Mesodermal cell (in vitro differentiated cells): ENCODE measurements at regions not wholly inside any gene's neighbourhood (a gene's known extent, or its start where the extent isn't known, plus 50 kb on each side); places are given as distances from the start of the nearest gene placed in this dataset.

ENCODE experiments used
- H3K27ac ChIP-seq: 2 replicates; pipeline ENCODE4 v1.7.0; 2013; ENCODE audit warnings: mild to moderate bottlenecking, low read depth, low read length, moderate library complexity; ENCODE audit not compliant: severe bottlenecking
- H3K36me3 ChIP-seq: 2 replicates; pipeline ENCODE4 v1.7.1; 2013; ENCODE audit warnings: mild to moderate bottlenecking, low read length, moderate library complexity; ENCODE audit not compliant: control insufficient read depth, insufficient read depth
- H3K4me1 ChIP-seq: one replicate; pipeline ENCODE4 v1.7.1; 2013; ENCODE audit warnings: mild to moderate bottlenecking, low read length; ENCODE audit not compliant: insufficient read depth, control insufficient read depth, poor library complexity, severe bottlenecking
- H3K4me3 ChIP-seq: 2 replicates; pipeline ENCODE4 v1.7.0; 2013; ENCODE audit warnings: low read length, control low read depth, mild to moderate bottlenecking; ENCODE audit not compliant: insufficient read depth, poor library complexity, severe bottlenecking; ENCODE audit errors: extremely low read depth
- H3K9me3 ChIP-seq: 2 replicates; pipeline ENCODE4 v1.7.1; 2013; ENCODE audit warnings: mild to moderate bottlenecking, low read length, moderate library complexity; ENCODE audit not compliant: control insufficient read depth
- WGBS, 2 experiments: methylation state at CpG; one replicate each; pipeline ENCODE4 v1.1.5; 2013; ENCODE audit warnings: missing lambda C conversion rate in 2 of 2; ENCODE audit not compliant: insufficient coverage in 2 of 2; 5-methylcytosine and 5-hydroxymethylcytosine counted together

- Histone ChIP-seq H3K27ac (no peak overlapping the region), H3K9me3 (no peaks in the 10 kb centered on the region), H3K4me3 (no peak overlapping the region), H3K4me1 (no peaks in the 10 kb centered on the region), H3K36me3 (no peaks in the 10 kb centered on the region)
- WGBS, 2 experiments = 100% methylated on average over 1 of the region's 1 CpG; no CpG with 5 or more reads in 1 of the 2 experiments
Measured at GRCh38 chr7:41603985-41604384, 98.9 kb downstream of the INHBA start.

DNA sequence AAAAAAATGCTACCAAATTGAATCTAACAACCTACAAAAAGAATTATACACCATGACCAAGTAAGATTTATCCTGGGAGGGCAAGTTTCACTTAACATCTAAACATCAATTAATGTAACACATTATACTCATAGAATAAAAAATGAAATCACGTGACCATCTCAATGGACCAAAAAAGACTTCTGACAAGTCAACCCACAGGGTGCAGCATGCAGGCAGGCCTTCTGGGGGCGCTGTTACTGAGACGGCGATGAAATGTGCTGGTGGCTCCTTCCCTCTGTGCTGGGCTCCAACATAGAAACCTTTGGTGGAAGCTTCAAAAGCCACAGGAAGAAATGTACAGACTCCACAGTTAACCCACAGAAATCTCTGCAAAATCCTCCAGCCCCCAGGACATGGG is 103.1 kb downstream of the INHBA start:
- Histone ChIP-seq H3K4me1 (no peaks in the 10 kb centered on the region), H3K9me3 (no peaks in the 10 kb centered on the region), H3K27ac (no peak overlapping the region), H3K36me3 (no peaks in the 10 kb centered on the region), H3K4me3 (no peak overlapping the region)
- 61 to 72% methylated on average over 2 to 4 of the region's 4 CpGs for WGBS, 2 experiments

DNA sequence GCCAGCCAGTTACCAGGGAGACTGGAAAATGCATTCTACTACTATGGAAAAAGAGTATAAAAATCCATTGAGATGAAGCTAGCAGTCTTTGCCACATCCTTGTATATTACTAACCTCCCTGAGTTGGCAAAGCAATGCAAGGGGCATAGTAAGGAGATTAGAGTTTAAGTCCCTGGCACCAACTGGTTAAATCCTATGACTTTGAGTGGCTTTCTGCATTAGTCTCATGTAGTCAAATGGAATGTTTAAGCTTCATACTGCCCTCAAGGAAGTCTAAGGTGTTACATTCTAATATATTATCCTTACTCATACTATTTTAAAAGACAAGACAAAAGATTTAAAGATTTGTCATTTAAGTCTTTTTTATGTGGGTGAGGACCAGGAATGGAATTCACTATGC is 110.1 kb downstream of the INHBA start:
- Histone ChIP-seq H3K4me3 (no peak overlapping the region), H3K9me3 (no peaks in the 10 kb centered on the region), H3K4me1 (peaks cover 3% of the 10 kb centered on the region)

DNA sequence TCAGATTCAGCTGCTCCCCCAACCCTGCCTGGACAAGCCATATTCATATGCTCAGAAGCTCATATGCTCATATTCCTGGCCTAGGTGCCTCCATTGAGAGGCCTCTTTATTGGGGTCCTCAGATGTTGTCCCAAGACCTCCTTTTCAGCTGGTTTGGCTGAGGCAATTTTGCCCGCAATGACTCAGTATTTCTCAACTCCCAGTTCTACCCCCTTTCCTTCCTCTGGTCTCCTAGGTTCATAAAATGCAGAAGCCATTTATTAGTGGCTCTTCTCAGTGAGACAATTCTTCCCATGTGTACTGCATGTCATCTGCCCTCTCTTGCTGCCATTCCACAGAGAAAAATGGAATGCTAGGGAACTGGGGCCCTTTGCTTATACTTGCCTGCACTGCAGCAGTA is 110.7 kb downstream of the INHBA start:
- Histone ChIP-seq H3K36me3 (no peaks in the 10 kb centered on the region), H3K4me1 (peaks cover 3% of the 10 kb centered on the region), H3K9me3 (no peaks in the 10 kb centered on the region), H3K4me3 (no peak overlapping the region), H3K27ac (no peak overlapping the region)
- WGBS, 2 experiments = 92 to 100% methylated on average over 1 of the region's 1 CpG

More for the DNA sequence above, 110.1 kb downstream of the INHBA start:
- no peak overlapping the region for H3K27ac ChIP-seq
- no peaks in the 10 kb centered on the region for H3K36me3 ChIP-seq

DNA sequence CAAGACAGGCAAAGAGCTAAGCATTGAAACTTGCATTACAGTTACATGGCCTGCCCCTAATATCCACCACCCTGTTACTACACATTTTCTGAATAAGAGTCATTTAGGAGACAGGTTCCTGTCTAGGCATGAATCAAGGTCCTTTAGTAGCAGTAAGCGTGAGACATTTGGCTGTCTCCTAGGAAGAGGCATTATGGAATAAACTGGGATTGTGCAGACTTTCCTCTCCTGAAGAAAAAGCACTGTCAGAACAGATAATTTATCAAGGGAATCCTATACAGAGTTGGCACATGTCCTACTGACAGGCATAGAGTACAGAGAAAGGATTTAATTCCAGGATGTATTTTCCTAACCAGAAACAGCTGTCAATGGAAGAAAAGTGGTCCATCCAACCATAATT is 111.9 kb downstream of the INHBA start:
- no peaks in the 10 kb centered on the region for H3K36me3 ChIP-seq
- no peak overlapping the region for H3K4me3 ChIP-seq
- H3K27ac ChIP-seq = no peak overlapping the region
- H3K9me3 ChIP-seq = no peaks in the 10 kb centered on the region
- peaks cover 3% of the 10 kb centered on the region for H3K4me1 ChIP-seq
- WGBS, 2 experiments = 100% methylated on average over 1 of the region's 1 CpG; no CpG with 5 or more reads in 1 of the 2 experiments

GRCh38 chr7:41588341-41588740 is 114.5 kb downstream of the INHBA start:
- WGBS, 2 experiments = 93 to 97% methylated on average over 2 to 4 of the region's 5 CpGs
- Histone ChIP-seq H3K4me1 (peaks cover 3% of the 10 kb centered on the region), H3K9me3 (no peaks in the 10 kb centered on the region), H3K4me3 (no peak overlapping the region), H3K27ac (no peak overlapping the region), H3K36me3 (no peaks in the 10 kb centered on the region)

DNA sequence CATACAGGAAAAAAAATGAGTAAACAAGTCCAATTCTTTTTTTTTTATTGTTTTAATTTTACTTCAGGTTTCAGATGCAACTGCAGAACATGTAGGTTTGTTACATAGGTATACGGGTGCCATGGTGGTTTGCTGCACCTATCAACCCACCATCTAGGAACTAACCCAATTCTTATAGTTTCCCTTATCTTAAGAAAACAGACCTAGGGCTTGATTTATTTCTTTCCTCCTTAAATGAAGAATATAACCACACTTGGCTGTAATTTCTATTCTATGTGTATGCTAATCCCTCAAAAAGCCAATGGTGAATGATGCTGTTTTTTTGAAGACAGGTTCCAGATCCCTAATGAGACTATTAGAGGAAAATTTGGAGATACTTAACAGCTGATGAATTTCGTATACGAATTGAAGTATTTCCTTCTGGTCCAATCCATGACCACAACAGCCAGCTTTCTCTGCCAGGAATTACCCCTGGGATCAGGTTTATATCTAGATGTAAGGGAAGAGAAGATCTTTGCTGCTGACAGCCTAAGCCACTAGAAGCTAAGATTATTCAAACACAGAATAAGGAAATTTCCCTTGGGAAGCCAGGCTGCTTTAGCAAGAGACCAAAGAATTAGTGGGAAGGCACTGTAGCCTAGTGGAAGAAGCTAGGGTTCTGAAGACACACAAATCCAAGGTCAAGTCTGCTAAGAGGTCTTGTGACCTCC is 115.8 kb downstream of the INHBA start:
- H3K4me3 ChIP-seq = no peak overlapping the region
- 100% methylated on average over 3 of the region's 3 CpGs; no CpG with 5 or more reads in 1 of the 2 experiments for WGBS, 2 experiments
- no peaks in the 10 kb centered on the region for H3K36me3 ChIP-seq
- no peak overlapping the region for H3K27ac ChIP-seq
- H3K9me3 ChIP-seq = no peaks in the 10 kb centered on the region
- H3K4me1 ChIP-seq = no peaks in the 10 kb centered on the region

- WGBS, 2 experiments = 88 to 98% methylated on average over 4 to 5 of the region's 5 CpGs
- Histone ChIP-seq H3K9me3 (no peaks in the 10 kb centered on the region), H3K36me3 (no peaks in the 10 kb centered on the region)
Measured at GRCh38 chr7:41584746-41585145, 118.1 kb downstream of the INHBA start.

GRCh38 chr7:41582116-41582515 is 120.8 kb downstream of the INHBA start:
- Histone ChIP-seq H3K27ac (no peak overlapping the region), H3K4me3 (no peak overlapping the region), H3K4me1 (peaks cover 6% of the 10 kb centered on the region), H3K36me3 (no peaks in the 10 kb centered on the region), H3K9me3 (no peaks in the 10 kb centered on the region)
- WGBS, 2 experiments = no CpG with 5 or more reads among the region's 1 CpG

More at GRCh38 chr7:41584746-41585145, 118.1 kb downstream of the INHBA start:
- H3K4me1 ChIP-seq = peaks cover 6% of the 10 kb centered on the region
- H3K27ac ChIP-seq = no peak overlapping the region
- no peak overlapping the region for H3K4me3 ChIP-seq

GRCh38 chr7:41581041-41581440 is 121.8 kb downstream of the INHBA start:
- Histone ChIP-seq H3K4me3 (no peak overlapping the region), H3K36me3 (no peaks in the 10 kb centered on the region), H3K9me3 (no peaks in the 10 kb centered on the region), H3K27ac (no peak overlapping the region), H3K4me1 (peaks cover 6% of the 10 kb centered on the region)
- WGBS, 2 experiments = 83% methylated on average over 1 of the region's 1 CpG; no CpG with 5 or more reads in 1 of the 2 experiments
